H1 (cell line): ENCODE measurements at regions not wholly inside any gene's neighbourhood (a gene's known extent, or its start where the extent isn't known, plus 50 kb on each side); places are given as distances from the start of the nearest gene placed in this dataset.

Experiments
- CTCF ChIA-PET: fragments of 300-600 bp; sonication (Branson Sonifier 250); formaldehyde crosslinking; loops from one replicate; lab custom pipeline; 2021; ENCODE audit not compliant: partially characterized antibody; lab: Charles Lee
- POLR2A ChIA-PET: fragments of 300-600 bp; sonication (Branson Sonifier 250); formaldehyde crosslinking; loops from one replicate; lab custom pipeline; 2021; ENCODE audit warnings: inconsistent platforms; ENCODE audit not compliant: partially characterized antibody; lab: Charles Lee
- DNase-seq, 2 experiments: peaks; one replicate each; pipeline versions ENCODE4 v3.0.0 to v3.0.0-alpha.2; 2010 to 2022; ENCODE audit warnings: low spot score in 2 of 2, low read depth in 1 of 2, mixed read lengths in 1 of 2
- FAIRE-seq: peaks from 2 replicates; lab custom pipeline; 2011; peaks lifted over from hg19 to GRCh38; lab: Jason Lieb, UNC
- H2AFZ ChIP-seq: 2 replicates; pipeline ENCODE4 v1.8.1; 2012; ENCODE audit warnings: low read length, inconsistent platforms
- H2AK5ac ChIP-seq: 2 replicates; pipeline ENCODE4 v1.6.1; 2013; ENCODE audit warnings: low read depth, low read length
- H2BK120ac ChIP-seq: replicated peaks from 2 replicates; pipeline ENCODE3; 2013; ENCODE audit warnings: low read depth, low read length, inconsistent platforms
- H2BK12ac ChIP-seq: 2 replicates; pipeline ENCODE4 v1.6.1; 2013; ENCODE audit warnings: low read depth, low read length
- H2BK15ac ChIP-seq: 2 replicates; pipeline ENCODE4 v1.6.1; 2013; ENCODE audit warnings: low read length
- H2BK20ac ChIP-seq: 2 replicates; pipeline ENCODE4 v1.6.1; 2013; ENCODE audit warnings: low read length
- H2BK5ac ChIP-seq: 2 replicates; pipeline ENCODE4 v1.6.1; 2013; ENCODE audit warnings: low read depth, low read length
- H3K14ac ChIP-seq: 2 replicates; pipeline ENCODE4 v1.6.1; 2013; ENCODE audit warnings: inconsistent platforms; ENCODE audit not compliant: insufficient read length
- H3K18ac ChIP-seq: 2 replicates; pipeline ENCODE4 v1.6.1; 2013; ENCODE audit warnings: low read length; ENCODE audit errors: extremely low read depth
- H3K23ac ChIP-seq: 2 replicates; pipeline ENCODE4 v1.6.1; 2013; ENCODE audit warnings: inconsistent platforms; ENCODE audit not compliant: insufficient read length
- H3K23me2 ChIP-seq: 2 replicates; pipeline ENCODE4 v1.6.1; 2013; ENCODE audit warnings: low read depth, low read length
- H3K27ac ChIP-seq: 2 replicates; pipeline ENCODE4 v1.6.1; 2011; ENCODE audit warnings: low read depth, low read length, inconsistent platforms
- H3K27me3 ChIP-seq, 4 experiments: replicated peaks in 1 of 4; 1 replicate in 1 of 4; 2 replicates in 3 of 4; pipeline versions ENCODE4 v1.6.1 to v1.8.1; 2011 to 2013; ENCODE audit warnings: low read length in 3 of 4, mild to moderate bottlenecking in 3 of 4, inconsistent platforms in 2 of 4, mixed read lengths in 2 of 4, moderate library complexity in 1 of 4; ENCODE audit not compliant: control insufficient read depth in 3 of 4, insufficient read depth in 3 of 4; ENCODE audit errors: extremely low read depth in 1 of 4
- H3K36me3 ChIP-seq, 4 experiments: 2 replicates each; pipeline versions ENCODE4 v1.6.1 to v1.8.1; 2011 to 2013; ENCODE audit warnings: mild to moderate bottlenecking in 4 of 4, low read length in 3 of 4, moderate library complexity in 2 of 4, control low read depth in 1 of 4, inconsistent platforms in 1 of 4; ENCODE audit not compliant: insufficient read depth in 4 of 4, control insufficient read depth in 2 of 4
- H3K4ac ChIP-seq: replicated peaks from 2 replicates; pipeline ENCODE3; 2013; ENCODE audit warnings: low read length, low read depth, mixed read lengths, inconsistent platforms; ENCODE audit not compliant: insufficient read length
- H3K4me1 ChIP-seq, 4 experiments: replicated peaks in 1 of 4; 1 replicate in 1 of 4; 2 replicates in 3 of 4; pipeline versions ENCODE4 v1.6.1 to v1.8.1; 2011 to 2013; ENCODE audit warnings: low read length in 3 of 4, inconsistent platforms in 2 of 4, mixed read lengths in 1 of 4; ENCODE audit not compliant: insufficient read depth in 4 of 4, control insufficient read depth in 3 of 4
- H3K4me2 ChIP-seq, 2 experiments: 2 replicates each; pipeline versions ENCODE4 v1.6.1 to v1.8.1; 2011 to 2013; ENCODE audit warnings: low read depth in 2 of 2, low read length in 2 of 2, control low read depth in 1 of 2, inconsistent platforms in 1 of 2, mild to moderate bottlenecking in 1 of 2; ENCODE audit not compliant: insufficient read depth in 1 of 2
- H3K4me3 ChIP-seq, 4 experiments: fragments of 200-600, 300-600 bp in 1 of 4; sonication (generic), shearing (Covaris generic), sonication (Bioruptor Twin) in 1 of 4; 2 replicates each; pipeline versions ENCODE4 v1.5.1 to v1.8.1; 2011 to 2016; ENCODE audit warnings: low read length in 4 of 4, low read depth in 3 of 4, control low read depth in 2 of 4, inconsistent platforms in 2 of 4, mild to moderate bottlenecking in 2 of 4, mixed read lengths in 1 of 4, moderate library complexity in 1 of 4; ENCODE audit not compliant: insufficient read depth in 2 of 4; ENCODE audit errors: extremely low read depth in 1 of 4
- H3K56ac ChIP-seq: replicated peaks from 2 replicates; pipeline ENCODE3; 2013; ENCODE audit warnings: low read depth, mild to moderate bottlenecking, mixed read lengths, low read length, inconsistent platforms; ENCODE audit not compliant: insufficient read length
- H3K79me1 ChIP-seq: 2 replicates; pipeline ENCODE4 v1.6.1; 2013; ENCODE audit warnings: low read depth, low read length, control low read depth
- H3K79me2 ChIP-seq, 2 experiments: 2 replicates each; pipeline versions ENCODE4 v1.6.1 to v1.8.1; 2012 to 2013; ENCODE audit warnings: low read length in 2 of 2, mild to moderate bottlenecking in 2 of 2, inconsistent platforms in 1 of 2; ENCODE audit not compliant: insufficient read depth in 2 of 2, control insufficient read depth in 1 of 2
- H3K9ac ChIP-seq, 4 experiments: replicated peaks in 1 of 4; 1 replicate in 1 of 4; 2 replicates in 3 of 4; pipeline versions ENCODE4 v1.6.1 to v1.8.1; 2011 to 2013; ENCODE audit warnings: low read depth in 3 of 4, low read length in 3 of 4, control low read depth in 2 of 4, mild to moderate bottlenecking in 2 of 4, moderate library complexity in 2 of 4, inconsistent platforms in 1 of 4; ENCODE audit errors: extremely low read depth in 1 of 4
- H3K9me3 ChIP-seq, 2 experiments: 2 replicates each; pipeline versions ENCODE4 v1.6.1 to v1.8.1; 2012 to 2013; ENCODE audit warnings: mild to moderate bottlenecking in 2 of 2, moderate library complexity in 2 of 2, control low read depth in 1 of 2, inconsistent platforms in 1 of 2, low read depth in 1 of 2, low read length in 1 of 2, mixed read lengths in 1 of 2; ENCODE audit not compliant: insufficient read depth in 2 of 2
- H4K20me1 ChIP-seq, 2 experiments: replicated peaks in 1 of 2; 2 replicates each; pipeline versions ENCODE3 to v1.8.1; 2011 to 2013; ENCODE audit warnings: inconsistent platforms in 2 of 2, low read length in 2 of 2, mild to moderate bottlenecking in 1 of 2; ENCODE audit not compliant: insufficient read depth in 2 of 2, control insufficient read depth in 1 of 2
- H4K5ac ChIP-seq: 2 replicates; pipeline ENCODE4 v1.6.1; 2013; ENCODE audit warnings: low read length, low read depth, mixed read lengths, inconsistent platforms; ENCODE audit not compliant: insufficient read length
- H4K8ac ChIP-seq: 2 replicates; pipeline ENCODE4 v1.8.0; 2013; ENCODE audit warnings: mild to moderate bottlenecking, moderate library complexity, low read length, inconsistent platforms; ENCODE audit not compliant: insufficient read depth; ENCODE audit errors: extremely low read depth
- H4K91ac ChIP-seq: replicated peaks from 2 replicates; pipeline ENCODE3; 2013; ENCODE audit warnings: low read length, mixed read lengths, inconsistent platforms; ENCODE audit not compliant: insufficient read length
- RAD21 ChIP-seq, 2 experiments: IDR thresholded peaks in 1 of 2; conservative IDR thresholded peaks in 1 of 2; 2 replicates each; pipeline ENCODE4 v1.6.1; 2011; ENCODE audit warnings: low read depth in 2 of 2, low read length in 2 of 2, improper control_type of control experiment in 1 of 2, inconsistent platforms in 1 of 2, mild to moderate bottlenecking in 1 of 2, moderate library complexity in 1 of 2
- RXRA ChIP-seq: IDR thresholded peaks from 2 replicates; pipeline ENCODE4 v1.6.1; 2011; ENCODE audit warnings: low read depth, mild to moderate bottlenecking, low read length, moderate library complexity; ENCODE audit not compliant: insufficient read depth
- WGBS, 2 experiments: shearing (Covaris generic) in 1 of 2; methylation state at CpG; one replicate each; pipeline versions ENCODE4 v1.1.6 to v1.1.7; 2013 to 2015; ENCODE audit warnings: low lambda C conversion rate in 2 of 2, mixed read lengths in 2 of 2, inconsistent platforms in 1 of 2, low coverage in 1 of 2, missing lambda C conversion rate in 1 of 2; ENCODE audit not compliant: insufficient replicate concordance in 2 of 2, insufficient coverage in 1 of 2, insufficient read length in 1 of 2; ENCODE audit errors: extremely low coverage in 1 of 2, missing lambda C conversion rate in 1 of 2; 5-methylcytosine and 5-hydroxymethylcytosine counted together

- H3K79me2 ChIP-seq, result no peaks in the 10 kb centered on the region
- H4K20me1 ChIP-seq, result no peaks in the 10 kb centered on the region
- H3K36me3 ChIP-seq, result no peaks in the 10 kb centered on the region
- no peak overlapping the region for H2BK15ac ChIP-seq
- H4K8ac ChIP-seq, result no peak overlapping the region
- no peak overlapping the region for H3K56ac ChIP-seq
- 88% methylated on average over 5 of the region's 5 CpGs; no CpG with 5 or more reads in 1 of the 2 experiments for WGBS, 2 experiments
- H3K23me2 ChIP-seq, result no peaks in the 10 kb centered on the region; the same call in 1 of the 2 replicates
- 0 out of 7 replicates have a peak, but pooled peaks cover 0 to 2% (median 0%) of the 10 kb centered on the region in 4 experiments for H3K4me1 ChIP-seq
- H3K4me3 ChIP-seq, result no peak overlapping the region
- no peak overlapping the region for H2BK20ac ChIP-seq
- no peak overlapping the region for H3K18ac ChIP-seq
- no peak overlapping the region for H2AFZ ChIP-seq
- peaks cover 3% of the 10 kb centered on the region in 2 experiments; a peak in 3 of 4 replicates for H3K9me3 ChIP-seq
- ChIA-PET CTCF (no interaction called here), POLR2A (no interaction called here)
- H4K5ac ChIP-seq, result no peak overlapping the region
- H3K79me1 ChIP-seq, result no peaks in the 10 kb centered on the region
- H3K9ac ChIP-seq, result no peak overlapping the region
- no peak overlapping the region for H3K4ac ChIP-seq
- no peak overlapping the region for H4K91ac ChIP-seq
- no peak overlapping the region for H2BK12ac ChIP-seq
- H3K4me2 ChIP-seq, result no peak overlapping the region
- no peak overlapping the region for H2BK5ac ChIP-seq
- no peak overlapping the region for H3K14ac ChIP-seq
- no peak for DNase-seq
- no peak for FAIRE-seq
- no peak overlapping the region for H2AK5ac ChIP-seq
- H3K27ac ChIP-seq, result no peak overlapping the region
- H2BK120ac ChIP-seq, result no peak overlapping the region
- no peak overlapping the region for H3K23ac ChIP-seq
- H3K27me3 ChIP-seq, result no peaks in the 10 kb centered on the region
- TF ChIP-seq RXRA, result no peak
- no peak for TF ChIP-seq RAD21 (IDR thresholded peaks at IDR 0.05 in 1 of 2, conservative IDR thresholded peaks at IDR 0.05 in 1 of 2; ENCODE audit: low read depth in 2 of 2, low read length in 2 of 2)
These were observed 322.8 kb downstream of the CD109 start for GRCh38 chr6:74018825-74019224.
